Fibroblast of villous mesenchyme (primary cell): ENCODE measurements at regions not wholly inside any gene's neighbourhood (a gene's known extent, or its start where the extent isn't known, plus 50 kb on each side); places are given as distances from the start of the nearest gene placed in this dataset.
A peak's percentile ranks its signal among the peaks of the same experiment; 100 is the strongest.

Source experiments
- DNase-seq: peaks from one replicate; pipeline ENCODE4 v3.0.0-alpha.2; 2010; ENCODE audit warnings: low read depth
- H3K4me3 ChIP-seq: 2 replicates; pipeline ENCODE4 v1.5.1; 2011; ENCODE audit warnings: low read depth, mild to moderate bottlenecking, low read length
- CTCF ChIP-seq: IDR thresholded peaks from 2 replicates; pipeline ENCODE4 v1.5.1; 2012; ENCODE audit warnings: low read depth, mild to moderate bottlenecking, low read length; ENCODE audit not compliant: insufficient read depth

- DNase-seq, result no peak
- H3K4me3 ChIP-seq, result no peak overlapping the region
- no peak for TF ChIP-seq CTCF
Observed at GRCh38 chr9:108765265-108765664, 90.5 kb downstream of the ACTL7B start.

- no peak for DNase-seq
- no peak for TF ChIP-seq CTCF
- H3K4me3 ChIP-seq, result no peak overlapping the region
Observed at GRCh38 chr9:108762348-108763055, 93.3 kb downstream of the ACTL7B start.

- peak; percentile 56 for DNase-seq
- H3K4me3 ChIP-seq, result no peak overlapping the region
- peak; percentile 87 for TF ChIP-seq CTCF
Observed at GRCh38 chr9:108761655-108762347, 94.0 kb downstream of the ACTL7B start.

GRCh38 chr9:108760841-108761240 lies 94.9 kb downstream of the ACTL7B start:
- no peak for TF ChIP-seq CTCF
- no peak for DNase-seq
- no peak overlapping the region for H3K4me3 ChIP-seq

- no peak for TF ChIP-seq CTCF
- DNase-seq, result no peak
- H3K4me3 ChIP-seq, result no peak overlapping the region
Observed at GRCh38 chr9:108759835-108760234, 96.0 kb downstream of the ACTL7B start.

GRCh38 chr9:108759399-108759798 lies 96.4 kb downstream of the ACTL7B start:
- H3K4me3 ChIP-seq, result no peak overlapping the region
- DNase-seq, result no peak
- TF ChIP-seq CTCF, result no peak
